ENCODE measurements at regions not wholly inside any gene's neighbourhood (a gene's known extent, or its start where the extent isn't known, plus 50 kb on each side); places are given as distances from the start of the nearest gene placed in this dataset.

- DNase-seq (ENCODE audit: low read depth, low spot score) = no peak
- Histone ChIP-seq H3K4me3 (replicated peaks in 1 of 2; ENCODE audit: low read depth in 1 of 2, low read length in 2 of 2) (no peak overlapping the region), H3K9ac (ENCODE audit: low read length) (no peak overlapping the region), H3K4me2 (ENCODE audit: low read length) (no peak overlapping the region), H3K79me2 (ENCODE audit: insufficient read depth, low read length) (no peaks in the 10 kb centered on the region), H3K9me2 (ENCODE audit: insufficient read depth) (no peaks in the 10 kb centered on the region), H3K36me3 (ENCODE audit: control insufficient read depth in 1 of 2, insufficient read depth in 2 of 2, low read length in 2 of 2) (no peaks in the 10 kb centered on the region), H3K9me3 (ENCODE audit: control insufficient read depth in 1 of 2, insufficient read depth in 1 of 2, low read depth in 1 of 2, low read length in 2 of 2) (no peaks in the 10 kb centered on the region), H3K27ac (ENCODE audit: low read depth, low read length) (no peak overlapping the region), H4K20me1 (ENCODE audit: insufficient read depth) (no peaks in the 10 kb centered on the region), H3K27me3 (ENCODE audit: insufficient read depth, low read length) (peaks cover 33% of the 10 kb centered on the region), H3K4me1 (ENCODE audit: control insufficient read depth in 1 of 2, insufficient read depth in 2 of 2, low read length in 2 of 2) (no peaks in the 10 kb centered on the region), H2AFZ (ENCODE audit: low read depth, low read length, poor library complexity, severe bottlenecking) (no peak overlapping the region)
- no peak for TF ChIP-seq EGR1 (IDR thresholded peaks at IDR 0.05; ENCODE audit: low read depth)
- TF ChIP-seq CEBPB (IDR thresholded peaks at IDR 0.05; ENCODE audit: low read depth) = no peak
- TF ChIP-seq EZH2phosphoT487 (IDR thresholded peaks at IDR 0.05; ENCODE audit: borderline replicate concordance) = no peak
- TF ChIP-seq POLR2A (IDR thresholded peaks at IDR 0.05; ENCODE audit: borderline replicate concordance, extremely low read depth, insufficient read depth, insufficient read length) = no peak
- TF ChIP-seq SRF (IDR thresholded peaks at IDR 0.05; ENCODE audit: low read depth) = no peak
- TF ChIP-seq CBX3 (IDR thresholded peaks at IDR 0.05; ENCODE audit: low read depth) = no peak
- TF ChIP-seq YY1 (IDR thresholded peaks at IDR 0.05; ENCODE audit: extremely low read depth, insufficient replicate concordance, low read depth, low read length) = no peak
- RAD21 ChIA-PET (ENCODE audit: low non-redundant PET in 1 of 2, low total read pairs in 2 of 2, uncharacterized antibody in 2 of 2, unreplicated experiment in 2 of 2) = no interaction called here
- intact Hi-C loops (cut with micrococcal nuclease) = no loop called here
- ATAC-seq = no peak
- CTCF ChIA-PET = interaction anchor here (1.5 to 1.6 kb wide), 2 partner anchors 135 to 759 kb away, joined by 4 to 5 read pairs; no protein-coding TSS in a partner anchor
- POLR2A ChIA-PET = no interaction called here
- no TSS peak for BruUV-seq (replicated peaks)
Observed at GRCh38 chr11:15854245-15854644, 502.1 kb downstream of the SOX6 start.

GRCh38 chr11:15858881-15859280 lies 497.5 kb downstream of the SOX6 start:
- Histone ChIP-seq H3K4me2 (ENCODE audit: low read length) (no peak overlapping the region), H3K27ac (ENCODE audit: low read depth, low read length) (no peak overlapping the region), H3K27me3 (ENCODE audit: insufficient read depth, low read length) (peaks cover 18% of the 10 kb centered on the region), H3K4me3 (replicated peaks in 1 of 2; ENCODE audit: low read depth in 1 of 2, low read length in 2 of 2) (no peak overlapping the region), H4K20me1 (ENCODE audit: insufficient read depth) (no peaks in the 10 kb centered on the region), H2AFZ (ENCODE audit: low read depth, low read length, poor library complexity, severe bottlenecking) (no peak overlapping the region), H3K36me3 (ENCODE audit: control insufficient read depth in 1 of 2, insufficient read depth in 2 of 2, low read length in 2 of 2) (no peaks in the 10 kb centered on the region), H3K9ac (ENCODE audit: low read length) (no peak overlapping the region), H3K79me2 (ENCODE audit: insufficient read depth, low read length) (no peaks in the 10 kb centered on the region), H3K9me3 (ENCODE audit: control insufficient read depth in 1 of 2, insufficient read depth in 1 of 2, low read depth in 1 of 2, low read length in 2 of 2) (no peaks in the 10 kb centered on the region), H3K9me2 (ENCODE audit: insufficient read depth) (no peaks in the 10 kb centered on the region), H3K4me1 (ENCODE audit: control insufficient read depth in 1 of 2, insufficient read depth in 2 of 2, low read length in 2 of 2) (no peaks in the 10 kb centered on the region)
- ChIA-PET CTCF (no interaction called here), RAD21 (ENCODE audit: low non-redundant PET in 1 of 2, low total read pairs in 2 of 2, uncharacterized antibody in 2 of 2, unreplicated experiment in 2 of 2) (no interaction called here), POLR2A (no interaction called here)
- TF ChIP-seq REST (IDR thresholded peaks at IDR 0.05; ENCODE audit: low read depth) = no peak
- TF ChIP-seq CBX3 (IDR thresholded peaks at IDR 0.05; ENCODE audit: low read depth) = no peak
- TF ChIP-seq JUND (IDR thresholded peaks at IDR 0.05) = no peak
- TF ChIP-seq SP1 (IDR thresholded peaks at IDR 0.05; ENCODE audit: low read depth) = no peak
- TF ChIP-seq YY1 (IDR thresholded peaks at IDR 0.05; ENCODE audit: extremely low read depth, insufficient replicate concordance, low read depth, low read length) = no peak
- intact Hi-C loops (cut with micrococcal nuclease) = no loop called here
- DNase-seq (ENCODE audit: low read depth, low spot score) = no peak
- no TSS peak for BruUV-seq (replicated peaks)
- no peak for ATAC-seq

Data from HCT116 (cell line).